ENCODE measurements at regions not wholly inside any gene's neighbourhood (a gene's known extent, or its start where the extent isn't known, plus 50 kb on each side); places are given as distances from the start of the nearest gene placed in this dataset.

DNA sequence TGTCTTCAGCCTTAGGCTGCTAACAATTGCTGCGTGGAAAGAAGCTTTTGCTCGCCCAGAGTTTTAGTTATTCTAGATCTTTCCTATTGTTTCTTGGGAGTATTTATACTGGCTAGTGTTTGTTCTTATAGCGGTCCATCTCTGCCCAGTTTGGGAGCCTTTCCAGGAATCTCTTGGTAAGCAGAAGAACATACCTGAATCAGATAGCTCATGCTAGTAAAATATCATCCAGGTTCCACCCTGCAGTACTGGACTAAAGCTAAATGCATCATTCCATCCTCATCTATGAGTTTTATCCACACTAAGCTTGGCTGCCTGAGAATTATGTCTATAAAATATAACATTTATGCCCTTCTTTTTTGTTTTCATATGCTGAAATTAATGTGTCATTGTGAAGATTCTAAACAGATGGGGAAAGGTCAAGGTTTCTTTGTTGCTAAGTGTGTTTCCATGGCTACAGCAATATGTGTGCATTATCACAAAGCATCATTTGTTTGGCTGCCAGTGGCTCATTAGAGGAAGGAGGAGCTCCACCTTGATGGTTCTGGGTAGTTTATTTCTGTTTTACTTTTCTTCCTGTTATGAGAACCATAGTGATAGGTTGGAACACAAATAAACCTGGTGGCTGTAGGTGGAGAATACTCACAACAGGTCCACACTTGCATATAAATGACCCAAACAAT is 182.8 kb downstream of the PIK3C3 start:
- no peak overlapping the region for H3K9ac ChIP-seq
- no peaks in the 10 kb centered on the region for H3K36me3 ChIP-seq
- H3K27me3 ChIP-seq, result no peaks in the 10 kb centered on the region
- H4K20me1 ChIP-seq, result no peaks in the 10 kb centered on the region
- no peak for TF ChIP-seq Cebpa-rat (IDR thresholded peaks at IDR 0.05)
- H3K4me1 ChIP-seq, result no peaks in the 10 kb centered on the region
- no peak overlapping the region for H3K4me3 ChIP-seq
- no peak overlapping the region for H3K4me2 ChIP-seq
- no peak overlapping the region for H3K27ac ChIP-seq
- H3K9me3 ChIP-seq, result peaks cover 30% of the 10 kb centered on the region

GRCh38 chr18:42141439-42141838 is 186.4 kb downstream of the PIK3C3 start:
- no peak for TF ChIP-seq Cebpa-rat (IDR thresholded peaks at IDR 0.05)
- H3K4me1 ChIP-seq, result no peaks in the 10 kb centered on the region
- H3K36me3 ChIP-seq, result no peaks in the 10 kb centered on the region
- no peak overlapping the region for H3K9ac ChIP-seq
- peaks cover 30% of the 10 kb centered on the region for H3K9me3 ChIP-seq
- H3K27me3 ChIP-seq, result no peaks in the 10 kb centered on the region
- H3K27ac ChIP-seq, result no peak overlapping the region
- H4K20me1 ChIP-seq, result no peaks in the 10 kb centered on the region
- H3K4me2 ChIP-seq, result no peak overlapping the region
- H3K4me3 ChIP-seq, result no peak overlapping the region

DNA sequence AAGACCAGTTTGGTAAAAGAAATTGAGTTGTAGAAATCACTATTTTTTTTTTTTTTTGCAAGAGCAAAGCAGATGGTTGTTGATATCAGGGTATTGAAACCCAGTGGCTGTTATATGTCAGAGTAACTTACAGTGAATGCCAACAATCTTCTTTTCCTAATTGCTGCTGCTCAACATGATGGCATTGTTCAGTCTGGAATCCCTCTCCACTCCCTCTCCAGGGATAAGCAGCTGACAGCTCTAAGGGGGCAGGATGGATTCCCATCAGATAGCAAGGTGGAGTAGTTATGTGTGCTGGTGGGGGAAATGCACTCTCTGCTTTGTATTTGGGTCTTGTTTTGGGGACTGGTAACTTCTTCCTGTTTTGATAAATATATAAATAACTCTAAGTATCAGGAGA is 200.0 kb downstream of the PIK3C3 start:
- TF ChIP-seq Cebpa-rat (IDR thresholded peaks at IDR 0.05), result no peak
- H3K4me2 ChIP-seq, result no peak overlapping the region
- H3K4me1 ChIP-seq, result no peaks in the 10 kb centered on the region
- H3K4me3 ChIP-seq, result no peak overlapping the region
- H3K36me3 ChIP-seq, result no peaks in the 10 kb centered on the region
- no peak overlapping the region for H3K27ac ChIP-seq
- no peaks in the 10 kb centered on the region for H4K20me1 ChIP-seq
- no peaks in the 10 kb centered on the region for H3K27me3 ChIP-seq
- H3K9ac ChIP-seq, result no peak overlapping the region
- no peaks in the 10 kb centered on the region for H3K9me3 ChIP-seq

DNA sequence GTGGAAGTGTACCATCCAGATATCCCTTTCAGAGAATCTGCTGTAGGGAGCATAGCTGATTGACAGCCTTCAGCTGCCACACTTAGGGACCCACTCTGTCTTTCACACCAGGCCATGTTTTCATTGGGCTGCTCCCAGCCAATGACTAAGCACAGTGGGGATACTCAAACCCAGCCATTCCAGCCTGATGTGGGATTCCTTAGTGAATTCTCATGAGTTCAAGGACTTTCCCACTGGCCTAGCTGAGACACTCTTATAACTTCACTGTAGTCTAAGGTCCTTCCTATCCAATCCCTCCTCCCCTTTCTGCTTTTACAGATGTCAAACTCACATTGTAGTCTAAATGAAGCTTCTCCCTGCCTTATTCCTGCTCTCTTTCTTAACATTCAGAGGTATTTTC is 201.2 kb downstream of the PIK3C3 start:
- Histone ChIP-seq H3K27me3 (no peaks in the 10 kb centered on the region), H3K36me3 (no peaks in the 10 kb centered on the region), H3K9me3 (no peaks in the 10 kb centered on the region), H3K4me1 (no peaks in the 10 kb centered on the region), H4K20me1 (no peaks in the 10 kb centered on the region), H3K4me3 (no peak overlapping the region), H3K9ac (no peak overlapping the region), H3K4me2 (no peak overlapping the region), H3K27ac (no peak overlapping the region)
- TF ChIP-seq Cebpa-rat (IDR thresholded peaks at IDR 0.05), result no peak

- TF ChIP-seq Cebpa-rat (IDR thresholded peaks at IDR 0.05), result no peak
- Histone ChIP-seq H3K4me1 (no peaks in the 10 kb centered on the region), H3K4me3 (no peak overlapping the region), H3K36me3 (no peaks in the 10 kb centered on the region), H3K27me3 (no peaks in the 10 kb centered on the region), H3K27ac (no peak overlapping the region), H3K4me2 (no peak overlapping the region), H3K9me3 (no peaks in the 10 kb centered on the region), H3K9ac (no peak overlapping the region), H4K20me1 (no peaks in the 10 kb centered on the region)
Measured at GRCh38 chr18:42157420-42157819, 202.4 kb downstream of the PIK3C3 start.

GRCh38 chr18:42157878-42158277 is 202.8 kb downstream of the PIK3C3 start:
- H3K9me3 ChIP-seq, result no peaks in the 10 kb centered on the region
- H3K27me3 ChIP-seq, result no peaks in the 10 kb centered on the region
- no peak for TF ChIP-seq Cebpa-rat (IDR thresholded peaks at IDR 0.05)
- H3K4me2 ChIP-seq, result no peak overlapping the region
- no peaks in the 10 kb centered on the region for H4K20me1 ChIP-seq
- H3K4me3 ChIP-seq, result no peak overlapping the region
- H3K27ac ChIP-seq, result no peak overlapping the region
- H3K36me3 ChIP-seq, result no peaks in the 10 kb centered on the region
- H3K9ac ChIP-seq, result no peak overlapping the region
- no peaks in the 10 kb centered on the region for H3K4me1 ChIP-seq

DNA sequence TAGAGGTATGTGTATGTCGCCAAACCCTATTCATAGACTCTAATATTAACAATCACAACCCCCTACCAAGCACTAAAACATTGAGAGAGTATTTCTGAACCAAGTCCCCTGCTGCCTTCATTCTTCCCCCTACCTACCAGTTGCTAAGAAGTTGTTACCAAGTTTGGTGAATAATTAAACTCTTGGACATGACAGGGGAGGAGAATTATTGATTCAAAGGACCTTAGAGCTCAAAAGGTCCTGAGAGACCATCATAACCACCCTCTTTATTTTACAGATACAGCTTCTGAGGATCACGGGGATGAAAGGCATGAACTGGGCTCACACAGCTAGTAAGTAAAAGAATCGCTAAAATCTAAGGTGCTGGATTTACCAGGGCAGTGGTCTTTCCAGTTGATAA is 204.1 kb downstream of the PIK3C3 start:
- no peaks in the 10 kb centered on the region for H3K27me3 ChIP-seq
- no peaks in the 10 kb centered on the region for H3K9me3 ChIP-seq
- H3K9ac ChIP-seq, result no peak overlapping the region
- no peaks in the 10 kb centered on the region for H4K20me1 ChIP-seq
- no peaks in the 10 kb centered on the region for H3K36me3 ChIP-seq
- TF ChIP-seq Cebpa-rat (IDR thresholded peaks at IDR 0.05), result no peak
- no peaks in the 10 kb centered on the region for H3K4me1 ChIP-seq
- no peak overlapping the region for H3K4me2 ChIP-seq
- no peak overlapping the region for H3K4me3 ChIP-seq
- no peak overlapping the region for H3K27ac ChIP-seq

- H3K9me3 ChIP-seq, result no peaks in the 10 kb centered on the region
- H3K4me3 ChIP-seq, result no peak overlapping the region
- no peak overlapping the region for H3K27ac ChIP-seq
- H3K27me3 ChIP-seq, result no peaks in the 10 kb centered on the region
- no peaks in the 10 kb centered on the region for H3K36me3 ChIP-seq
- no peak overlapping the region for H3K9ac ChIP-seq
- no peak for TF ChIP-seq Cebpa-rat (IDR thresholded peaks at IDR 0.05)
- H4K20me1 ChIP-seq, result no peaks in the 10 kb centered on the region
- H3K4me1 ChIP-seq, result no peaks in the 10 kb centered on the region
- H3K4me2 ChIP-seq, result no peak overlapping the region
Measured at GRCh38 chr18:42163321-42163720, 208.3 kb downstream of the PIK3C3 start.

GRCh38 chr18:42164556-42164955 is 209.5 kb downstream of the PIK3C3 start:
- TF ChIP-seq Cebpa-rat (IDR thresholded peaks at IDR 0.05), result no peak
- no peaks in the 10 kb centered on the region for H4K20me1 ChIP-seq
- H3K27me3 ChIP-seq, result no peaks in the 10 kb centered on the region
- H3K9me3 ChIP-seq, result no peaks in the 10 kb centered on the region
- no peak overlapping the region for H3K4me3 ChIP-seq
- no peaks in the 10 kb centered on the region for H3K4me1 ChIP-seq
- H3K9ac ChIP-seq, result no peak overlapping the region
- H3K27ac ChIP-seq, result no peak overlapping the region
- H3K36me3 ChIP-seq, result no peaks in the 10 kb centered on the region
- H3K4me2 ChIP-seq, result no peak overlapping the region

DNA sequence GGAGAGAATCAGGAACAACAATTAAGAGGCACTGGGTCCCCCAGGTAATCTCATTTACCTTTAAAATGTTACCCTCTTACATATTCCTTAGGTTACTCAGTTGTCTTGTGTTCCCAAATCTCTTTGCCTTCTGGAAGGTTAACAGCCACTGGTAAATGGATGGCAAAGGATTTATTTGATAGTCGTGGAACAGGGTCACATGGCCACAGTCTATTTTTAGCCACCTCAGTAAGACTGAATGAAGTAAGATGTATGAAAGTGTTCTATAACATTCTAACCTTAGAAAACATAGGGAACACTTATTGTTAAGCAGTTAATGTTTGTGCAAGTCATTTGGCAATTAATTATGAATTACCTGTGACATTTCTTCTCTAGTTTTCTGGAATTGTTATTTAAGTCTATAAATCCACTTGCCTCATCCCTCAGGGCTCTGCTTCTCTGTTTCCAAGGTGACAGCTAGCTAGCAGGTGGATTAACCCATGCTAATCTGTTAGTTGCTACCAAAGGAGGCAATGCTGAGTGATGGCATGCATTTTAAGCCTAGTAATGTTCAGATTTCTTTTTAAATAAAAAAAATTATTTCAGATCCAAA is 211.0 kb downstream of the PIK3C3 start:
- Histone ChIP-seq H3K9me3 (no peaks in the 10 kb centered on the region), H3K4me3 (no peak overlapping the region), H4K20me1 (no peaks in the 10 kb centered on the region), H3K27ac (no peak overlapping the region), H3K9ac (no peak overlapping the region), H3K4me2 (no peak overlapping the region), H3K36me3 (no peaks in the 10 kb centered on the region), H3K27me3 (no peaks in the 10 kb centered on the region), H3K4me1 (no peaks in the 10 kb centered on the region)
- TF ChIP-seq Cebpa-rat (IDR thresholded peaks at IDR 0.05), result no peak
